SW480 (cell line): ENCODE measurements at regions not wholly inside any gene's neighbourhood (a gene's known extent, or its start where the extent isn't known, plus 50 kb on each side); places are given as distances from the start of the nearest gene placed in this dataset.

Experiments
- DNase-seq: peaks from one replicate; pipeline ENCODE4 v3.0.0-alpha.2; 2016; ENCODE audit warnings: low spot score

DNA sequence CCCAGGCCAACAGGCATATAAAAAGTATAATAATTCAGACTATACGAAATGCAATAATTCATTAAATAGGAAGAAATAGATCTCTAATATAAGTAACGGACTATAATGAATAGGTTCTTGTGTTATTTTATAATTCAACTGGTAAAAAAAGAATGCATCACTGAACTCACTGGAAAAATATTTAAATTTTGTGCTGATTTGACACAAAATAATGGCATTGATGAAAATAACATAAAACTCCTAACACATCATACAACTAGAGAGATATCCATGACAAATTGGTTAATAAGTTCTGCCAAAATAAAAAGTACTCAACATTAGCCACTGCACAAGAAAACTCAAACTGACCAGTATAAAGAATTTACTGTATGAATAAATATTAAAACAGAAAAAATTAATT lies 57.1 kb upstream of the RAB4A start:
- no peak for DNase-seq

- DNase-seq: no peak
Measured at GRCh38 chr1:229217716-229218115, 53.2 kb upstream of the RAB4A start.

GRCh38 chr1:229218612-229219025 lies 52.3 kb upstream of the RAB4A start:
- DNase-seq: no peak

GRCh38 chr1:229220163-229220846 lies 50.6 kb upstream of the RAB4A start:
- no peak for DNase-seq

DNA sequence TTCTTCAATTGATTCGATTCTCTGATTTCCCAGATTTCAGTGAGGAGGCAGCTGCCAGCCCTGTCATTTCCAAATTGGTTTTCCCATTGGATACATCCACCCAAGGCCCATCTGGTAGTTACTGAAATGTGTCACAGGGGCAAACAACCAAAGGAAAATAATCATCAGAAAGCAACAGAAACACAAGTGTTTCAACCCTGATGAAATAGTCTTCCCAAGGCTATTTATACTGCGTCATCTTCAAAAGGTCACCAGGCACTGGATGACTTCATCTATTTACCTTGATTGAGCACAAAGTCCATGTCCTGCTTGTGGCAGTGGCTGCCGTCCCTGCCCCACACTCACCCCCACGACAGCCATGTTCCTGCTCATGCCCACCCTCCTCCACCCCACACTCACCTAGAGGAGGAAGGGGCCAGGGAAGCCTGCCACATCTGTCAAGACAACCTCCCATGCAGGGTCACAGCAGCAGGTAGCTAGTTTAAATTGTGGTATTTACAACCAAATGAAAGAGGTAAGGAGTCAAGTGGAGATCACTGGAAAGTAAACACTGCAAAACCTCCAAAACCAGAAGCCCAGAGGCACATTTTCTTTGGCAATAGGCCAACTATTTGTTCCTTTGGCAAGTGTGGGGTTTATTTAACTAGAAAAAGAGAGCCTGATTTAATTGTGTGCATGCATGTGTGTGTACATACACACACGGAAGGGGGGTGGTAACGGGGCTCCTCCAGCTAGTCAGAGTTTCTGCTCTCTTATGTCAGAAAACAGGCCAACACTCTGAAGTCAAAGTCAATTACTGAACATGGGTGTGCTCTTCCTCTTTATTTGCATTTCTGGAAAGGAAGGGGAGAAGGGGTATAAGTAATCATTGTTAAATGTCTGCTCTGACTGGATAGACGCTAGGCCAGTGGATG lies 49.5 kb upstream of the RAB4A start:
- DNase-seq: peak; percentile 93
